ENCODE measurements at regions not wholly inside any gene's neighbourhood (a gene's known extent, or its start where the extent isn't known, plus 50 kb on each side); places are given as distances from the start of the nearest gene placed in this dataset.

- TF ChIP-seq CBFB (CRISPR knock-in tag; IDR thresholded peaks at IDR 0.05) (no peak), ZNF217 (CRISPR knock-in tag; IDR thresholded peaks at IDR 0.05) (no peak), HDAC1 (IDR thresholded peaks at IDR 0.05) (no peak), ZBTB33 (CRISPR knock-in tag; IDR thresholded peaks at IDR 0.05) (no peak), EP300 (IDR thresholded peaks at IDR 0.05; ENCODE audit: low read length) (no peak), CTCF (IDR thresholded peaks at IDR 0.05 in 2 of 3, conservative IDR thresholded peaks at IDR 0.05 in 1 of 3; ENCODE audit: insufficient read depth in 2 of 3, low read depth in 1 of 3, low read length in 3 of 3) (no peak), PRMT5 (CRISPR knock-in tag; IDR thresholded peaks at IDR 0.05) (no peak), PKNOX1 (IDR thresholded peaks at IDR 0.05) (no peak)
Observed at GRCh38 chr12:17665839-17666238, 424.2 kb downstream of the RERGL start.

All from K562 (cell line).